Lower lobe of right lung (tissue), 2 donors: ENCODE measurements at regions not wholly inside any gene's neighbourhood (a gene's known extent, or its start where the extent isn't known, plus 50 kb on each side); places are given as distances from the start of the nearest gene placed in this dataset.

Experiments used
- ATAC-seq, 2 donors: fragments of 200-7000 bp; cut with Tn5 transposase; one replicate each; pipeline ENCODE4 v1.9.1; 2020 to 2022; ENCODE audit warnings: mild to moderate bottlenecking in 2 of 2, moderate library complexity in 2 of 2
- DNase-seq: peaks from one replicate; pipeline ENCODE4 v3.0.0-alpha.2; 2020
- H3K27ac ChIP-seq: fragments of 200-600 bp; one replicate; pipeline ENCODE4 v1.8.0; 2022
- H3K27me3 ChIP-seq: fragments of 200-600 bp; one replicate; pipeline ENCODE4 v1.8.0; 2022; ENCODE audit warnings: low read depth
- H3K36me3 ChIP-seq: fragments of 200-600 bp; one replicate; pipeline ENCODE4 v1.8.0; 2022; ENCODE audit warnings: mild to moderate bottlenecking
- H3K4me1 ChIP-seq: fragments of 200-600 bp; one replicate; pipeline ENCODE4 v1.8.0; 2022
- H3K4me3 ChIP-seq: fragments of 200-600 bp; one replicate; pipeline ENCODE4 v1.8.0; 2022; ENCODE audit warnings: mild to moderate bottlenecking
- H3K9me3 ChIP-seq: fragments of 200-600 bp; one replicate; pipeline ENCODE4 v1.8.0; 2022
- CTCF ChIP-seq: fragments of 200-600 bp; IDR thresholded peaks from one replicate; pipeline ENCODE4 v1.8.0; 2022; ENCODE audit warnings: antibody characterized with exemption, mild to moderate bottlenecking
- intact Hi-C: fragments of 100-400 bp; cut with DNase I; formaldehyde crosslinking; loops from one replicate; pipeline ENCODE4 v1.11.0; 2022
- donor health status: DM: no; HTN: yes; CAD: no; lungs with severe emphysema.

- Histone ChIP-seq H3K27ac (no peak overlapping the region), H3K4me3 (no peak overlapping the region), H3K4me1 (peaks cover 14% of the 10 kb centered on the region), H3K9me3 (no peaks in the 10 kb centered on the region), H3K36me3 (no peaks in the 10 kb centered on the region), H3K27me3 (no peaks in the 10 kb centered on the region)
- TF ChIP-seq CTCF = no peak
- peak in 1 of 2 donors; percentile 2 for ATAC-seq
- DNase-seq = no peak
- intact Hi-C loops = no loop called here
Measured at GRCh38 chr6:163716690-163717089, 302.2 kb downstream of the QKI start.

- no peak overlapping the region for H3K27ac ChIP-seq
- ATAC-seq (no peak), DNase-seq (no peak)
- no peak for TF ChIP-seq CTCF
- no peak overlapping the region for H3K4me3 ChIP-seq
- intact Hi-C loops = no loop called here
- H3K27me3 ChIP-seq = no peaks in the 10 kb centered on the region
- peaks cover 22% of the 10 kb centered on the region for H3K4me1 ChIP-seq
- H3K9me3 ChIP-seq = no peaks in the 10 kb centered on the region
- H3K36me3 ChIP-seq = no peaks in the 10 kb centered on the region
Measured at GRCh38 chr6:163715846-163716245, 301.3 kb downstream of the QKI start.

GRCh38 chr6:163714179-163714578, 299.7 kb downstream of the QKI start:
- DNase-seq = no peak
- intact Hi-C loops = no loop called here
- Histone ChIP-seq H3K4me3 (no peak overlapping the region), H3K9me3 (no peaks in the 10 kb centered on the region), H3K27me3 (no peaks in the 10 kb centered on the region), H3K27ac (no peak overlapping the region), H3K36me3 (no peaks in the 10 kb centered on the region), H3K4me1 (peaks cover 39% of the 10 kb centered on the region)
- no peak for ATAC-seq
- no peak for TF ChIP-seq CTCF

- intact Hi-C loops = no loop called here
- Histone ChIP-seq H3K27me3 (no peaks in the 10 kb centered on the region), H3K27ac (peak overlapping the region; percentile 71), H3K9me3 (no peaks in the 10 kb centered on the region), H3K36me3 (no peaks in the 10 kb centered on the region), H3K4me3 (no peak overlapping the region), H3K4me1 (peaks cover 48% of the 10 kb centered on the region)
- DNase-seq (no peak), ATAC-seq (peak in 1 of 2 donors; percentile 13)
- no peak for TF ChIP-seq CTCF
Measured at GRCh38 chr6:163712981-163713380, 298.5 kb downstream of the QKI start.

- Histone ChIP-seq H3K27me3 (no peaks in the 10 kb centered on the region), H3K27ac (peak overlapping the region; percentile 71), H3K4me3 (no peak overlapping the region), H3K9me3 (no peaks in the 10 kb centered on the region), H3K4me1 (peaks cover 52% of the 10 kb centered on the region), H3K36me3 (no peaks in the 10 kb centered on the region)
- peak; percentile 6 to 17 for ATAC-seq
- no peak for TF ChIP-seq CTCF
- intact Hi-C loops = no loop called here
- no peak for DNase-seq
Measured at GRCh38 chr6:163712566-163712961, 298.0 kb downstream of the QKI start.
